DMS53 treated with DMSO at 0.1 percent for 48 hours (cell line): ENCODE measurements at regions not wholly inside any gene's neighbourhood (a gene's known extent, or its start where the extent isn't known, plus 50 kb on each side); places are given as distances from the start of the nearest gene placed in this dataset.

ENCODE experiments used
- DNase-seq: peaks from one replicate; lab custom pipeline; 2025; ENCODE audit not compliant: unreplicated experiment; lab: John Stamatoyannopoulos, UW

- DNase-seq, result peak; percentile 96
Measured at GRCh38 chr10:118835682-118836326, 81.0 kb upstream of the CACUL1 start.

GRCh38 chr10:118838364-118838763 lies 83.6 kb upstream of the CACUL1 start:
- DNase-seq, result no peak

GRCh38 chr10:118839348-118839747 lies 84.6 kb upstream of the CACUL1 start:
- DNase-seq, result no peak

- no peak for DNase-seq
Measured at GRCh38 chr10:118840071-118840775, 85.5 kb upstream of the CACUL1 start.

GRCh38 chr10:118840776-118841468 lies 86.2 kb upstream of the CACUL1 start:
- no peak for DNase-seq

- no peak for DNase-seq
Measured at GRCh38 chr10:118841881-118842605, 87.3 kb upstream of the CACUL1 start.

GRCh38 chr10:118842843-118843624 lies 88.3 kb upstream of the CACUL1 start:
- no peak for DNase-seq

GRCh38 chr10:118843647-118844265 lies 89.0 kb upstream of the CACUL1 start:
- no peak for DNase-seq

GRCh38 chr10:118844731-118845521 lies 90.2 kb upstream of the CACUL1 start:
- no peak for DNase-seq

GRCh38 chr10:118845776-118846175 lies 91.0 kb upstream of the CACUL1 start:
- DNase-seq, result no peak

GRCh38 chr10:118850418-118851061 lies 95.8 kb upstream of the CACUL1 start:
- peak; percentile 57 for DNase-seq

- DNase-seq, result no peak
Measured at GRCh38 chr10:118851062-118852035, 96.6 kb upstream of the CACUL1 start.

GRCh38 chr10:118853916-118854315 lies 99.1 kb upstream of the CACUL1 start:
- DNase-seq, result no peak

- no peak for DNase-seq
Measured at GRCh38 chr10:118856106-118856505, 101.3 kb upstream of the CACUL1 start.

- DNase-seq, result no peak
Measured at GRCh38 chr10:118865998-118866693, 111.4 kb upstream of the CACUL1 start.

GRCh38 chr10:118867768-118868167 lies 113.0 kb upstream of the CACUL1 start:
- DNase-seq, result no peak

GRCh38 chr10:118868589-118868988 lies 113.8 kb upstream of the CACUL1 start:
- no peak for DNase-seq
